ENCODE measurements at regions not wholly inside any gene's neighbourhood (a gene's known extent, or its start where the extent isn't known, plus 50 kb on each side); places are given as distances from the start of the nearest gene placed in this dataset.

DNA sequence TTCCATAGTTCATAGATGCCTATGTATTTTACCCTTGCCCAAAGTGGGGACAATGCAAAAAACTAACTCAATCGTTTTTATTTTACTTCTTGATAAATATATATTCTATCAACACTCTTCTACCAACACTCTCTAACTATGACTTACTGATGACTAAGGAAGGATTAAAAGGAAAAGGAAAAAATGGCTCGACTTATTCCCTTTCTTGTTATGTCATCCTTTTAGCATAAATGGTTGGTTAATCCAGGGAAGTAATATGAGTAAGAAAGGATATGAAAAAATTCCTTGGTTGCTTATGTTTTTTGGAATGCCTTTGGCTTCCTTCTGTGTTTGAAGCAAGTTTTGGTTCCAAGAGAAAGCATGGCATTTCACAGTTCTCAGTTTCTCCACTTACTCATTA, 1087.1 kb downstream of the C4orf33 start:
- TF ChIP-seq, protein P1, sequence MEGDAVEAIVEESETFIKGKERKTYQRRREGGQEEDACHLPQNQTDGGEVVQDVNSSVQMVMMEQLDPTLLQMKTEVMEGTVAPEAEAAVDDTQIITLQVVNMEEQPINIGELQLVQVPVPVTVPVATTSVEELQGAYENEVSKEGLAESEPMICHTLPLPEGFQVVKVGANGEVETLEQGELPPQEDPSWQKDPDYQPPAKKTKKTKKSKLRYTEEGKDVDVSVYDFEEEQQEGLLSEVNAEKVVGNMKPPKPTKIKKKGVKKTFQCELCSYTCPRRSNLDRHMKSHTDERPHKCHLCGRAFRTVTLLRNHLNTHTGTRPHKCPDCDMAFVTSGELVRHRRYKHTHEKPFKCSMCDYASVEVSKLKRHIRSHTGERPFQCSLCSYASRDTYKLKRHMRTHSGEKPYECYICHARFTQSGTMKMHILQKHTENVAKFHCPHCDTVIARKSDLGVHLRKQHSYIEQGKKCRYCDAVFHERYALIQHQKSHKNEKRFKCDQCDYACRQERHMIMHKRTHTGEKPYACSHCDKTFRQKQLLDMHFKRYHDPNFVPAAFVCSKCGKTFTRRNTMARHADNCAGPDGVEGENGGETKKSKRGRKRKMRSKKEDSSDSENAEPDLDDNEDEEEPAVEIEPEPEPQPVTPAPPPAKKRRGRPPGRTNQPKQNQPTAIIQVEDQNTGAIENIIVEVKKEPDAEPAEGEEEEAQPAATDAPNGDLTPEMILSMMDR (conservative IDR thresholded peaks at IDR 0.05; ENCODE audit: low read depth, low read length) = no peak
- TF ChIP-seq EZH2 (IDR thresholded peaks at IDR 0.05; ENCODE audit: borderline replicate concordance, low read depth, low read length, poor library complexity, severe bottlenecking) = no peak

Measured in A673 (cell line).